HTR-8/SVneo (cell line): ENCODE measurements at regions not wholly inside any gene's neighbourhood (a gene's known extent, or its start where the extent isn't known, plus 50 kb on each side); places are given as distances from the start of the nearest gene placed in this dataset.
"Not testable (repeated sequence)": the region's sequence is repeated elsewhere in the genome, so short reads cannot be mapped to it uniquely, and the experiment has no call there.

Experiments used
- DNase-seq: peaks from one replicate; pipeline ENCODE4 v3.0.0; 2011; ENCODE audit warnings: low spot score, mixed read lengths; ENCODE audit not compliant: insufficient read length
- FAIRE-seq: peaks from 2 replicates; lab custom pipeline; 2011; peaks lifted over from hg19 to GRCh38; lab: Jason Lieb, UNC

DNA sequence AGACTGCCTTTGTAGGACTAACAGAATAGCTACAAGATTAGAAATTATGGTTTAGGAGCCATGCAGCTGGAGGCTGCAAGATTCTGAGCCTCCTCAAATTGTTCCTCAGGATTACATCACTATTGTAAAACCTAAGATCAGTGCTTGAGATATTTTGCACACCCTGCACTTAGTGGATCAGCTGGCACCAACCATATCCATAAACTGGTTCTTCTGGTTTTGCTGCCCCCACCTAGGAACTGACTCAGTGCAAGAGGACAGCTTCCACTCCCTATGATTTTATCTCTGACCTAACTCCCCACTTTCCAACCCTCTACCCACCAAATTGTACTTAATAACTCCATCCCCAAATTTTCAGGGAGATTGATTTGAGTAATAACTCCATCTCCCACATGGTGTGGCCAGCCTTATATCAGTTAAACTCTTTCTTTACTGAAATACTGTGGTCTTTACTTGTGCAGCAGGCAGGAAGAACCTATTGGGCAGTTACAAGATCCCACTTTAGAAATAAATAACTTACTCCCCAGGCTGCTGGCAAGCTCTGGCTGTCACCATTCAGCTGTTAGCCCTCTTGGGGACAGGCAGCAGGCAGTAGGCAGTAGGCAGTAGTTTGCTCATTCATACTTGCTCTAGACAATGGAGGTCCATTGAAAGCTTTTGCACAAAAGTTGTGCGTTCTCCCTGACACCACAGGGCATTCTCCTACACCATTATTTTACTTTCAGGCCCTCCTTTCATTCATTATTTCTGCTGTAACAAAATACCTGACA, 119.0 kb downstream of the SLC17A6 start:
- FAIRE-seq, result no peak
- DNase-seq, result no peak

- FAIRE-seq (no peak), DNase-seq (no peak)
Measured at GRCh38 chr11:22454461-22455090, 116.4 kb downstream of the SLC17A6 start.

DNA sequence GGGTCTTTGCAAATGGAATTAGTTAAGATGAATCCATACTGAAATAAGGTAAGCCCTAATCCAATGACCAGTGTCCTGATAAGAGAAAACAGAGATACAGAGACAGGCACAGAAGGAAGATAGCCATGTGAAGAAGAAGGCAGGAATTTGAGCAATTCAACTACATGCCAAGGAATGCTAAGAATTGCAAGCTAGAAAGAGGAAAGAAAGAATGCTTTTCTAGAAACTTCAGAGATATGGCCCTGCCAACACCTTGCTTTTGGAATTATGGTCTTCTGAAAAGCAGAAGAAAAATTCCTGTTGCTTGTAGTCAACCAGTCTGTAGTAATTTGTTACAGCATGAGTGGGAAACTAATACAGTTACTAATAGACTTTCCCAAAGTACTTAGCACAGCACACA, 111.3 kb downstream of the SLC17A6 start:
- FAIRE-seq, result no peak

DNA sequence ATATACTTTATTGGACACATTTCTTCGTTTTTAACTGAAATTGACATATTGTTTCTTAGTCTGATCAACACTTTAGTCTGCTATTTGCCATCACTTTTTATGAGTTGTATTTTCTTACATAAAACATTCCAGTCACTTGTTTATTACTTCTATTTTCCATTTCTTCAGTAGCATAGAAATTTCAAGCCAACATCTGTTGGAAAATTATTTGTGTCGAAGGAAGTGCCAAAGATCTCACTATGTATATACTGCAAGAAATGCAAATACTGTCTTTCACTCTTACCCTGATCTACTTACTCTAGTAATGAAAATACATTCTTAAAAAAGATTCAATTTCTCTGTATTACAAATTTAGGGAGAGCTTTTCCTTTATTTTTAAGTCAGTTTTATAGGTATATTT, 105.9 kb downstream of the SLC17A6 start:
- FAIRE-seq (no peak), DNase-seq (no peak)

More for the DNA sequence above, 111.3 kb downstream of the SLC17A6 start:
- no peak for DNase-seq

GRCh38 chr11:22441831-22442230, 103.7 kb downstream of the SLC17A6 start:
- no peak for DNase-seq
- no peak for FAIRE-seq

- DNase-seq, FAIRE-seq: not testable (repeated sequence)
Measured at GRCh38 chr11:22435582-22435981, 97.4 kb downstream of the SLC17A6 start.

- DNase-seq, result no peak
- no peak for FAIRE-seq
Measured at GRCh38 chr11:22433517-22433916, 95.3 kb downstream of the SLC17A6 start.

- FAIRE-seq, result no peak
- DNase-seq, result no peak
Measured at GRCh38 chr11:22433094-22433455, 94.9 kb downstream of the SLC17A6 start.

- FAIRE-seq, result no peak
- no peak for DNase-seq
Measured at GRCh38 chr11:22432291-22433093, 94.3 kb downstream of the SLC17A6 start.

GRCh38 chr11:22431106-22431505, 92.9 kb downstream of the SLC17A6 start:
- DNase-seq (no peak), FAIRE-seq (no peak)

- no peak for DNase-seq
- FAIRE-seq, result no peak
Measured at GRCh38 chr11:22430639-22431038, 92.5 kb downstream of the SLC17A6 start.

GRCh38 chr11:22430141-22430541, 92.0 kb downstream of the SLC17A6 start:
- no peak for DNase-seq

More at GRCh38 chr11:22430141-22430541, 92.0 kb downstream of the SLC17A6 start:
- FAIRE-seq, result no peak
